Activated CD8-positive, alpha-beta memory T cell treated with anti-CD3 and anti-CD28 coated beads for 36 hours (primary cell): ENCODE measurements at regions not wholly inside any gene's neighbourhood (a gene's known extent, or its start where the extent isn't known, plus 50 kb on each side); places are given as distances from the start of the nearest gene placed in this dataset.

Source experiments
- CTCF ChIA-PET: fragments of 350-600 bp; sonication (Branson Sonifier 250); formaldehyde crosslinking; loops from one replicate; lab custom pipeline; 2021; ENCODE audit warnings: antibody characterized with exemption; lab: Charles Lee
- POLR2A ChIA-PET: fragments of 350-600 bp; sonication (Branson Sonifier 250); formaldehyde crosslinking; loops from one replicate; lab custom pipeline; 2021; ENCODE audit warnings: antibody characterized with exemption; lab: Charles Lee

- CTCF ChIA-PET, result no interaction called here
- POLR2A ChIA-PET, result no interaction called here
Measured at GRCh38 chr14:76655331-76655730, 105.9 kb upstream of the VASH1 start.

GRCh38 chr14:76656592-76656991, 104.7 kb upstream of the VASH1 start:
- POLR2A ChIA-PET, result no interaction called here
- CTCF ChIA-PET, result no interaction called here

GRCh38 chr14:76657404-76657803, 103.9 kb upstream of the VASH1 start:
- ChIA-PET CTCF (no interaction called here), POLR2A (no interaction called here)

- CTCF ChIA-PET, result no interaction called here
- POLR2A ChIA-PET, result no interaction called here
Measured at GRCh38 chr14:76657846-76658245, 103.4 kb upstream of the VASH1 start.

- POLR2A ChIA-PET, result no interaction called here
- CTCF ChIA-PET, result no interaction called here
Measured at GRCh38 chr14:76662580-76662979, 98.7 kb upstream of the VASH1 start.

- POLR2A ChIA-PET, result no interaction called here
- CTCF ChIA-PET, result no interaction called here
Measured at GRCh38 chr14:76664790-76665189, 96.5 kb upstream of the VASH1 start.

GRCh38 chr14:76666746-76667145, 94.5 kb upstream of the VASH1 start:
- ChIA-PET CTCF (no interaction called here), POLR2A (no interaction called here)

GRCh38 chr14:76669770-76670169, 91.5 kb upstream of the VASH1 start:
- ChIA-PET CTCF (no interaction called here), POLR2A (no interaction called here)

GRCh38 chr14:76672123-76672522, 89.1 kb upstream of the VASH1 start:
- POLR2A ChIA-PET, result no interaction called here
- CTCF ChIA-PET, result no interaction called here

GRCh38 chr14:76673261-76673660, 88.0 kb upstream of the VASH1 start:
- POLR2A ChIA-PET, result no interaction called here
- CTCF ChIA-PET, result no interaction called here

- ChIA-PET POLR2A (no interaction called here), CTCF (no interaction called here)
Measured at GRCh38 chr14:76675046-76675445, 86.2 kb upstream of the VASH1 start.

- ChIA-PET POLR2A (no interaction called here), CTCF (no interaction called here)
Measured at GRCh38 chr14:76676539-76676938, 84.7 kb upstream of the VASH1 start.

- ChIA-PET CTCF (no interaction called here), POLR2A (no interaction called here)
Measured at GRCh38 chr14:76677534-76678145, 83.6 kb upstream of the VASH1 start.

- CTCF ChIA-PET, result interaction anchor here (0.7 kb wide), 1 partner anchor 9 kb away, joined by 3 read pairs; no protein-coding TSS in a partner anchor
Measured at GRCh38 chr14:76678244-76678800, 82.9 kb upstream of the VASH1 start.

GRCh38 chr14:76682367-76682766, 78.9 kb upstream of the VASH1 start:
- POLR2A ChIA-PET, result no interaction called here
- CTCF ChIA-PET, result no interaction called here

More at GRCh38 chr14:76678244-76678800, 82.9 kb upstream of the VASH1 start:
- POLR2A ChIA-PET, result no interaction called here

GRCh38 chr14:76686646-76687045, 74.6 kb upstream of the VASH1 start:
- CTCF ChIA-PET, result interaction anchor here (0.5 kb wide), 1 partner anchor 8 kb away, joined by 3 read pairs; no protein-coding TSS in a partner anchor

GRCh38 chr14:76687611-76688382, 73.5 kb upstream of the VASH1 start:
- POLR2A ChIA-PET, result no interaction called here
- CTCF ChIA-PET, result no interaction called here

More at GRCh38 chr14:76686646-76687045, 74.6 kb upstream of the VASH1 start:
- POLR2A ChIA-PET, result no interaction called here

GRCh38 chr14:76688383-76688671, 72.9 kb upstream of the VASH1 start:
- CTCF ChIA-PET, result no interaction called here
- POLR2A ChIA-PET, result no interaction called here

- ChIA-PET POLR2A (no interaction called here), CTCF (interaction anchor here (0.6 to 0.7 kb wide), 2 partner anchors 515 to 844 kb away, joined by 3 read pairs; no protein-coding TSS in a partner anchor)
Measured at GRCh38 chr14:76690502-76691105, 70.7 kb upstream of the VASH1 start.

- CTCF ChIA-PET, result interaction anchor here (1.0 to 1.5 kb wide), 2 partner anchors 16 to 174 kb away, joined by 3 to 5 read pairs; no protein-coding TSS in a partner anchor
- POLR2A ChIA-PET, result no interaction called here
Measured at GRCh38 chr14:76694106-76694505, 67.2 kb upstream of the VASH1 start.
